Large intestine (tissue), 3 donors: ENCODE measurements at regions not wholly inside any gene's neighbourhood (a gene's known extent, or its start where the extent isn't known, plus 50 kb on each side); places are given as distances from the start of the nearest gene placed in this dataset.

Experiments used
- DNase-seq, 2 donors: peaks; one replicate each; pipeline versions ENCODE4 v3.0.0 to v3.0.0-alpha.2; 2013
- H3K27ac ChIP-seq: one replicate; pipeline ENCODE4 v1.5.1; 2013; ENCODE audit warnings: low read length
- H3K27me3 ChIP-seq: 2 replicates; pipeline ENCODE4 v1.6.1; 2013; ENCODE audit warnings: low read length; ENCODE audit not compliant: control insufficient read depth, insufficient read depth
- H3K36me3 ChIP-seq: 2 replicates; pipeline ENCODE4 v1.6.1; 2013; ENCODE audit warnings: low read length; ENCODE audit not compliant: control insufficient read depth, insufficient read depth
- H3K4me1 ChIP-seq: one replicate; pipeline ENCODE4 v1.6.1; 2013; ENCODE audit warnings: low read length; ENCODE audit not compliant: control insufficient read depth, insufficient read depth
- H3K4me3 ChIP-seq: one replicate; pipeline ENCODE4 v1.5.1; 2013; ENCODE audit warnings: low read length
- H3K9me3 ChIP-seq: one replicate; pipeline ENCODE4 v1.6.1; 2013; ENCODE audit warnings: mild to moderate bottlenecking, low read depth, low read length, moderate library complexity; ENCODE audit not compliant: control insufficient read depth
- WGBS: methylation state at CpG from one replicate; pipeline ENCODE4 v1.1.5; 2013; ENCODE audit warnings: low lambda C conversion rate; ENCODE audit not compliant: insufficient coverage; 5-methylcytosine and 5-hydroxymethylcytosine counted together

DNA sequence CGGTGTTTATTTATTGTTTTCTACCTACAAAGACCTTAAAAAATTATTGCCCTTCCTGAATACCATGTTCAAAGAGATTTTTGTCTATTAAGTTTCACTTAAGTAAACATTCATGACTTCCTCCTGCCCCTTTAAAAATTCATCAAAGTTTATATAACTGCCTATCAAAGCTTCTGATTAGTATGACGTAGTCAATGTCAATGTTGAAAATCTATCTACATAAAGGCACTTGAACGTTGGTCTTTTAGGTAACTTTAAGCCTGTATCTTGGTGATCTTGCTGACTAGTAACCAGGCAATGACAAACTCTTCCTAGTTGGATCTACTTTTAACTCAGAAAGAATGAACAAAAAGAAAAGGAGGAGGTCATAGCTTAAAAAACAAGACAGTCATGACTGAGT is 97.2 kb downstream of the MAIP1 start:
- H3K4me3 ChIP-seq, result no peak overlapping the region
- 100% methylated on average over 1 of the region's 3 CpGs for WGBS
- no peaks in the 10 kb centered on the region for H3K36me3 ChIP-seq
- H3K27me3 ChIP-seq, result no peaks in the 10 kb centered on the region
- no peaks in the 10 kb centered on the region for H3K9me3 ChIP-seq
- no peak for DNase-seq
- H3K27ac ChIP-seq, result no peak overlapping the region
- H3K4me1 ChIP-seq, result peaks cover 7% of the 10 kb centered on the region

GRCh38 chr2:200054681-200055468 is 99.5 kb downstream of the MAIP1 start:
- H3K27ac ChIP-seq, result no peak overlapping the region
- H3K27me3 ChIP-seq, result no peaks in the 10 kb centered on the region
- no peaks in the 10 kb centered on the region for H3K9me3 ChIP-seq
- WGBS, result no CpG with 5 or more reads among the region's 15 CpGs
- peaks cover 7% of the 10 kb centered on the region for H3K4me1 ChIP-seq
- no peak overlapping the region for H3K4me3 ChIP-seq
- DNase-seq, result no peak
- H3K36me3 ChIP-seq, result no peaks in the 10 kb centered on the region

- Histone ChIP-seq H3K4me1 (peaks cover 7% of the 10 kb centered on the region), H3K9me3 (no peaks in the 10 kb centered on the region), H3K4me3 (no peak overlapping the region), H3K36me3 (no peaks in the 10 kb centered on the region), H3K27me3 (no peaks in the 10 kb centered on the region), H3K27ac (no peak overlapping the region)
- WGBS, result no CpG with 5 or more reads among the region's 3 CpGs
- DNase-seq, result no peak
These were observed 100.7 kb downstream of the MAIP1 start for GRCh38 chr2:200056105-200056504.

GRCh38 chr2:200063155-200063554 is 107.8 kb downstream of the MAIP1 start:
- H3K27ac ChIP-seq, result no peak overlapping the region
- no peaks in the 10 kb centered on the region for H3K27me3 ChIP-seq
- no peak overlapping the region for H3K4me3 ChIP-seq
- no peaks in the 10 kb centered on the region for H3K9me3 ChIP-seq
- no peaks in the 10 kb centered on the region for H3K4me1 ChIP-seq
- no CpG with 5 or more reads among the region's 3 CpGs for WGBS
- no peaks in the 10 kb centered on the region for H3K36me3 ChIP-seq
- no peak for DNase-seq

GRCh38 chr2:200064879-200065278 is 109.5 kb downstream of the MAIP1 start:
- WGBS, result no CpG with 5 or more reads among the region's 1 CpG
- Histone ChIP-seq H3K9me3 (no peaks in the 10 kb centered on the region), H3K27ac (no peak overlapping the region), H3K27me3 (no peaks in the 10 kb centered on the region), H3K36me3 (no peaks in the 10 kb centered on the region), H3K4me1 (no peaks in the 10 kb centered on the region), H3K4me3 (no peak overlapping the region)
- DNase-seq, result no peak

DNA sequence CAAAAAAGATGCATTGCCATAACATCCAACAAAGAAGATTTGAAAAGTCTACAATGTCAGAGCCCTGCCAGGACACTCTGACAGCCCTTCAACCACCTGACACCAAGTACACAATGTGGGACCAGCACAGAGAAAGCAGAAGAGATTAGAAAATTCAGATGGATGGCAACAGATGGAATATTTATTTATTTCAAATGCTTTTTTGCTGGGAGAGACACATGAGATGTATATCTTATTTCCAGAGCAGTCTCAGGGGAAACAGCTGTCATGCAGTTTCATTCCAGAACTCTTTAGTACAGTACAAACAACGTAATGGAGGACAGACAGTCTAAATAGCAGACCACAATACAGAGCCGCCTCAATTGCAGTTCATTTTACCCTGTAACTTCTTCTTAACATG is 110.1 kb downstream of the MAIP1 start:
- Histone ChIP-seq H3K36me3 (no peaks in the 10 kb centered on the region), H3K9me3 (no peaks in the 10 kb centered on the region), H3K27ac (no peak overlapping the region), H3K4me1 (no peaks in the 10 kb centered on the region), H3K27me3 (no peaks in the 10 kb centered on the region), H3K4me3 (no peak overlapping the region)
- peak in 1 of 2 donors; percentile 22 for DNase-seq
- WGBS, result 86% methylated on average over 1 of the region's 2 CpGs

GRCh38 chr2:200066417-200066816 is 111.0 kb downstream of the MAIP1 start:
- H3K4me1 ChIP-seq, result no peaks in the 10 kb centered on the region
- WGBS, result no CpG with 5 or more reads among the region's 2 CpGs
- no peak overlapping the region for H3K27ac ChIP-seq
- no peak overlapping the region for H3K4me3 ChIP-seq
- DNase-seq, result no peak
- H3K36me3 ChIP-seq, result no peaks in the 10 kb centered on the region
- H3K9me3 ChIP-seq, result no peaks in the 10 kb centered on the region
- no peaks in the 10 kb centered on the region for H3K27me3 ChIP-seq

- DNase-seq, result no peak
- Histone ChIP-seq H3K4me3 (no peak overlapping the region), H3K9me3 (no peaks in the 10 kb centered on the region), H3K27ac (no peak overlapping the region), H3K27me3 (no peaks in the 10 kb centered on the region), H3K4me1 (no peaks in the 10 kb centered on the region), H3K36me3 (no peaks in the 10 kb centered on the region)
These were observed 113.3 kb downstream of the MAIP1 start for GRCh38 chr2:200068642-200069041.

DNA sequence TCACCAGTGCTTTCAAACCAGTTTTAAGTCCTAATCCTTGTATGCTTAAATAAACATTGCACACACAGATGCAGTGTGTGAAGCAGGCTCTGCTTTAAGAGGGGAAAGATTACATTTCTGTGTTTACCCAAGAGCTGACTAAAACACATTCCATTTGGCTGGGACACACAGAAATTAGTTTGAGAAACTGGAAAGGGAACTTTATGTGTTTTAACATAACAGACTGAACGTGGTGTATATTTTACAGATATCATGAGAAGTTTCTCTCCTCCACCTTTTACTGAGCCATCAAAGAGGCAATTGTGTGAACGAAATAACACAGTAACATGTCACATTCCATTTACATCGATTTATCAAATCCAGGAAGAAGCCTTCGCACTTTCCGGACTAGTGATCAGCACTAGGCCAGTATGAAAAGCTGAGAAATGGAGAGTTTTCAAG is 121.8 kb downstream of the MAIP1 start:
- peak in 1 of 2 donors; percentile 59 for DNase-seq
- Histone ChIP-seq H3K9me3 (peaks cover 3% of the 10 kb centered on the region), H3K27me3 (no peaks in the 10 kb centered on the region), H3K4me3 (no peak overlapping the region), H3K4me1 (peaks cover 7% of the 10 kb centered on the region), H3K36me3 (no peaks in the 10 kb centered on the region), H3K27ac (peak overlapping the region; percentile 1)
- WGBS, result 20% methylated on average over 2 of the region's 5 CpGs

DNA sequence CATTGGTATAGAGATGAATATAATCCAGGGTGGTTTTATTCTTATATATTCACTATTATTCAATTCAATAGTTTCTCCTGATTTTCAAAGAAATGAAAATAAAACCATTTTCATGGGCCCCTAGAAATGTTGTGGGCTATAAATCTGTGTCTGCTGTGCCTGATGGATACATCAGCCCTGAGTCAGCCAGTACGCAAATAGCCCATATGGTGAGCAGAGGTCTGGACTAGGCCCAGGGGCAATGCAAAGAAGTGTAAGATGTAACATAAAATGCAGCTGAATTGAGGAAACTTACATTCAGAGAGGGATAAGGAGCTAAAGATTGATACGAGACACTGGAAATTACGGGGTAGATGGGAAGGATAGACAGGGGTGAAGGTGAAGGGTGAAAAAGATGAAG is 122.5 kb downstream of the MAIP1 start:
- no peak for DNase-seq
- WGBS, result 100% methylated on average over 2 of the region's 3 CpGs
- Histone ChIP-seq H3K36me3 (no peaks in the 10 kb centered on the region), H3K4me1 (peaks cover 7% of the 10 kb centered on the region), H3K4me3 (no peak overlapping the region), H3K27ac (peak overlapping the region; percentile 1), H3K9me3 (peaks cover 3% of the 10 kb centered on the region), H3K27me3 (no peaks in the 10 kb centered on the region)

DNA sequence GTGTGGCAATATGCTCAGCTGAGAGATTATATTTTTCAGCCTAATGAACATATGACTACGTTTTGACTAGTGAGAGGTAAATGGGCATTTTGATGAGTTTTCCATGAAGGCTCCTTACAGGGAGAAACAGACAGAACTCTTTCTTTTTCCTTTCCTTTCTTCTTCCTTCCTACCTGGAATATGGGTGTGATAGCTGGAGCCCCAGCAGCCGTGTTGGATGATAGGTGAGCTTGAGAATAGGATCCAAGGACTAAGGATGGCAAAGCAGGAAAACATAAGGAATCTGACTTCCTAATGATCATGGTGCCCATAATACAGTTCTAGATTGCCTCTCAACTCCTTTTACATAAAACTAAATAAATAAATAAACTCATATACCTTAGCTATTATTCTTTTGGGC is 124.0 kb downstream of the MAIP1 start:
- Histone ChIP-seq H3K4me1 (peaks cover 7% of the 10 kb centered on the region), H3K36me3 (no peaks in the 10 kb centered on the region), H3K4me3 (no peak overlapping the region), H3K9me3 (peaks cover 3% of the 10 kb centered on the region), H3K27me3 (no peaks in the 10 kb centered on the region), H3K27ac (no peak overlapping the region)
- no peak for DNase-seq
- WGBS, result no CpG with 5 or more reads among the region's 2 CpGs
